ENCODE measurements at regions not wholly inside any gene's neighbourhood (a gene's known extent, or its start where the extent isn't known, plus 50 kb on each side); places are given as distances from the start of the nearest gene placed in this dataset.

- H3K27ac ChIP-seq (ENCODE audit: low read depth in 1 of 2, low read length in 2 of 2) = no peak overlapping the region
- H3K9me3 ChIP-seq (ENCODE audit: control insufficient read depth in 4 of 4, low read length in 3 of 4) = no peaks in the 10 kb centered on the region
- DNase-seq (ENCODE audit: low spot score) = no peak
- WGBS = 93% methylated on average over 3 of the region's 3 CpGs
- no peaks in the 10 kb centered on the region for H3K27me3 ChIP-seq (ENCODE audit: control insufficient read depth in 4 of 4, insufficient read depth in 4 of 4, low read length in 3 of 4)
- TF ChIP-seq JUND (IDR thresholded peaks at IDR 0.05) = no peak
- no peak for TF ChIP-seq CTCF (IDR thresholded peaks at IDR 0.05; ENCODE audit: low read depth, low read length, missing input control)
- TF ChIP-seq HNF4A (conservative IDR thresholded peaks at IDR 0.05) = no peak
- no peak for TF ChIP-seq RXRA (IDR thresholded peaks at IDR 0.05)
- TF ChIP-seq ATF3 (IDR thresholded peaks at IDR 0.05) = no peak
- TF ChIP-seq FOXA2 (IDR thresholded peaks at IDR 0.05) = no peak
- TF ChIP-seq ZBTB33 (IDR thresholded peaks at IDR 0.05) = no peak
- no peak for TF ChIP-seq SP1 (IDR thresholded peaks at IDR 0.05)
- no peak overlapping the region for H3K4me3 ChIP-seq (ENCODE audit: low read depth in 1 of 3, low read length in 3 of 3)
- no peak overlapping the region for H3K9ac ChIP-seq (ENCODE audit: low read depth in 1 of 2, low read length in 2 of 2)
- no peaks in the 10 kb centered on the region for H3K36me3 ChIP-seq (ENCODE audit: control insufficient read depth in 4 of 4, insufficient read depth in 3 of 4, low read depth in 1 of 4, low read length in 3 of 4)
- H3K4me1 ChIP-seq (ENCODE audit: control insufficient read depth in 4 of 4, insufficient read depth in 4 of 4, low read length in 3 of 4) = no peaks in the 10 kb centered on the region
Observed at GRCh38 chr14:86613126-86613525, 1083.2 kb downstream of the FLRT2 start.

GRCh38 chr14:86604561-86604960, 1074.6 kb downstream of the FLRT2 start:
- no peak overlapping the region for H3K4me3 ChIP-seq (ENCODE audit: low read depth in 1 of 3, low read length in 3 of 3)
- H3K9ac ChIP-seq (ENCODE audit: low read depth in 1 of 2, low read length in 2 of 2) = no peak overlapping the region
- H3K27me3 ChIP-seq (ENCODE audit: control insufficient read depth in 4 of 4, insufficient read depth in 4 of 4, low read length in 3 of 4) = no peaks in the 10 kb centered on the region
- no peaks in the 10 kb centered on the region for H3K9me3 ChIP-seq (ENCODE audit: control insufficient read depth in 4 of 4, low read length in 3 of 4)
- no peaks in the 10 kb centered on the region for H3K36me3 ChIP-seq (ENCODE audit: control insufficient read depth in 4 of 4, insufficient read depth in 3 of 4, low read depth in 1 of 4, low read length in 3 of 4)
- H3K27ac ChIP-seq (ENCODE audit: low read depth in 1 of 2, low read length in 2 of 2) = no peak overlapping the region
- TF ChIP-seq ZBTB33 (IDR thresholded peaks at IDR 0.05) (no peak), GABPA (IDR thresholded peaks at IDR 0.05 in 1 of 2, conservative IDR thresholded peaks at IDR 0.05 in 1 of 2) (no peak)
- 87% methylated on average over 2 of the region's 2 CpGs for WGBS
- no peaks in the 10 kb centered on the region for H3K4me1 ChIP-seq (ENCODE audit: control insufficient read depth in 4 of 4, insufficient read depth in 4 of 4, low read length in 3 of 4)
- no peak for DNase-seq (ENCODE audit: low spot score)

GRCh38 chr14:86602263-86602662, 1072.3 kb downstream of the FLRT2 start:
- Histone ChIP-seq H3K4me1 (ENCODE audit: control insufficient read depth in 4 of 4, insufficient read depth in 4 of 4, low read length in 3 of 4) (no peaks in the 10 kb centered on the region), H3K36me3 (ENCODE audit: control insufficient read depth in 4 of 4, insufficient read depth in 3 of 4, low read depth in 1 of 4, low read length in 3 of 4) (no peaks in the 10 kb centered on the region), H3K9ac (ENCODE audit: low read depth in 1 of 2, low read length in 2 of 2) (no peak overlapping the region), H3K4me3 (ENCODE audit: low read depth in 1 of 3, low read length in 3 of 3) (no peak overlapping the region), H3K27me3 (ENCODE audit: control insufficient read depth in 4 of 4, insufficient read depth in 4 of 4, low read length in 3 of 4) (no peaks in the 10 kb centered on the region), H3K27ac (ENCODE audit: low read depth in 1 of 2, low read length in 2 of 2) (no peak overlapping the region), H3K9me3 (ENCODE audit: control insufficient read depth in 4 of 4, low read length in 3 of 4) (no peaks in the 10 kb centered on the region)
- 80% methylated on average over 3 of the region's 3 CpGs for WGBS
- DNase-seq (ENCODE audit: low spot score) = no peak
- TF ChIP-seq EGR1 (IDR thresholded peaks at IDR 0.05; ENCODE audit: low read depth in 2 of 2) (no peak), REST (IDR thresholded peaks at IDR 0.05) (no peak), CTCF (IDR thresholded peaks at IDR 0.05; ENCODE audit: low read depth, low read length, missing input control) (no peak), YY1 (IDR thresholded peaks at IDR 0.05) (no peak), TAF1 (conservative IDR thresholded peaks at IDR 0.05) (no peak), RAD21 (IDR thresholded peaks at IDR 0.05) (no peak), SP1 (IDR thresholded peaks at IDR 0.05) (no peak), ATF3 (IDR thresholded peaks at IDR 0.05) (no peak)
